HUES48 (cell line): ENCODE measurements at regions not wholly inside any gene's neighbourhood (a gene's known extent, or its start where the extent isn't known, plus 50 kb on each side); places are given as distances from the start of the nearest gene placed in this dataset.
A peak's percentile ranks its signal among the peaks of the same experiment; 100 is the strongest.

Source experiments
- H3K27ac ChIP-seq: one replicate; pipeline ENCODE4 v1.7.0; 2013; ENCODE audit warnings: low read depth, low read length, inconsistent platforms
- H3K27me3 ChIP-seq: 2 replicates; pipeline ENCODE4 v1.6.1; 2013; ENCODE audit warnings: mild to moderate bottlenecking, low read length; ENCODE audit not compliant: control insufficient read depth, insufficient read depth
- H3K36me3 ChIP-seq: 2 replicates; pipeline ENCODE4 v1.6.1; 2013; ENCODE audit warnings: low read length; ENCODE audit not compliant: control insufficient read depth, insufficient read depth
- H3K4me1 ChIP-seq: 2 replicates; pipeline ENCODE4 v1.6.1; 2013; ENCODE audit warnings: mild to moderate bottlenecking, low read length; ENCODE audit not compliant: control insufficient read depth, insufficient read depth
- H3K4me3 ChIP-seq: 2 replicates; pipeline ENCODE4 v1.5.1; 2013; ENCODE audit warnings: mild to moderate bottlenecking, low read depth, low read length
- H3K9ac ChIP-seq: 2 replicates; pipeline ENCODE4 v1.6.1; 2013; ENCODE audit warnings: mild to moderate bottlenecking, low read depth, low read length, moderate library complexity
- H3K9me3 ChIP-seq: 2 replicates; pipeline ENCODE4 v1.6.1; 2013; ENCODE audit warnings: low read length; ENCODE audit not compliant: control insufficient read depth, insufficient read depth

GRCh38 chr13:30114571-30115256 lies 192.6 kb downstream of the KATNAL1 start:
- peaks cover 19% of the 10 kb centered on the region for H3K27me3 ChIP-seq
- H3K27ac ChIP-seq, result peak overlapping the region; percentile 52
- H3K4me3 ChIP-seq, result peak overlapping the region; percentile 63
- H3K9me3 ChIP-seq, result no peaks in the 10 kb centered on the region
- H3K9ac ChIP-seq, result peak overlapping the region; percentile 63; the same call in 1 of the 2 replicates
- peaks cover 16% of the 10 kb centered on the region for H3K4me1 ChIP-seq
- H3K36me3 ChIP-seq, result no peaks in the 10 kb centered on the region

- Histone ChIP-seq H3K36me3 (no peaks in the 10 kb centered on the region), H3K27ac (peak overlapping the region; percentile 52), H3K9ac (0 out of 2 replicates have a peak overlapping the region, but pooled peaks have one; percentile 63), H3K9me3 (no peaks in the 10 kb centered on the region), H3K4me1 (peaks cover 16% of the 10 kb centered on the region), H3K27me3 (peaks cover 19% of the 10 kb centered on the region), H3K4me3 (peak overlapping the region; percentile 63)
Measured at GRCh38 chr13:30113983-30114570, 193.3 kb downstream of the KATNAL1 start.

DNA sequence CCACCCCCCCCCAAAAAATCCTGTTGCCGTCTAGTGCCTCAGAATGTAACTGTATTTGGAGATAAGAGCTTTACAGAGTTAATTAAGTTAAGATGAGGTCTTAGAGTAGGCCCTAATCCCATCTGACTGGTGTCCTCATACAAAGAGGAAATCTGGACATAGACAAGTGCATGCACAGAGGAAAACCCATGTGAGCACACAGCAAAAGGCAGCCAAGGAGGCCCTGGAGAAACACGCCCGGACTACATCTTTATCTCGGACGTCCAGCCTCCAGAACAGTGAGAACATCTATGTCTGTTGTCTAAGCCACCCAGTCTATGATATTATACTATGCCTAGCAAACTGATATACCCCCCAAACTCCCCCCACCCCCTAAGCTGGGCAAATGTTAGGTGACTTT lies 193.8 kb downstream of the KATNAL1 start:
- Histone ChIP-seq H3K27me3 (peaks cover 19% of the 10 kb centered on the region), H3K36me3 (no peaks in the 10 kb centered on the region), H3K27ac (no peak overlapping the region), H3K4me1 (peaks cover 16% of the 10 kb centered on the region), H3K9ac (no peak overlapping the region), H3K4me3 (no peak overlapping the region), H3K9me3 (no peaks in the 10 kb centered on the region)

DNA sequence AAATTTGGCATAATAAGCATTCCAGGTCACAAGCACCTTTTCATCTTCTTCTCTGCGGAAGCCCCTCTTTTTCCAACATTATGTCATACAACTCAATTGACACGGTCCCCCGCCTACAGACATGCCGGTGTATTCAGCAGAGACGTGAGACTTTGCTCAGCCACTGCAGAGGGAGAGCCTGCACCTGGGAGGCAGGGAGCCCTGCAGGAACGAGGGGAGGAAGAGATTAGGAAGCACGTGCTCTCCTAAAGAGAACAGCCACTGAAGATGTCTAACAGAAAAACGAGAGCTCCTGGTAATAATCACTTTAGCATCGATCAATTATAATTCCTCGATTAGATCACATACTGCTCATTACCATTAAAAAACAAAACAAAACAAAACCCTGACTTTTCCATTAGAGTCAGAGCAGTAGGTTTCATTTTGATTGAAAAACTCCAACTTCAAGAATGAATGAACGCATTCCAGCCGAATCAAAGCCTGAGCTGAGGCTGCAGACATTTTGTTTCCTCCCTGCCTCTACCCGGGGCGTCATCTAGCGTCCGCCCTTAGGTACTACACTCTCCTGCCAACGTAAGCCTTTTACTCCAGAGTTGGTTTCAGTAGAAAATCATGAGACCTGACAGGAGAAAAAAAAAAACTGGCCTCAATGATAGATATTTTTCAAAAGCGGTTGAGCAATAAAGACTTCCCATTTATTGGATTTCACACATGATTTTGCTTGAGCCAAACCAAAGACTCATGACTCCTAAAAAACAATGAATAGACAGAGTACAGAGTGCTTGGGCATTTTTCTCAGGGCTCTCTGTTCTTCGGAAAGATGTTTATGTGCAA lies 194.5 kb downstream of the KATNAL1 start:
- H3K27ac ChIP-seq, result peak overlapping the region; percentile 48
- H3K9ac ChIP-seq, result no peak overlapping the region
- H3K27me3 ChIP-seq, result peaks cover 19% of the 10 kb centered on the region
- H3K9me3 ChIP-seq, result no peaks in the 10 kb centered on the region
- no peaks in the 10 kb centered on the region for H3K36me3 ChIP-seq
- peaks cover 16% of the 10 kb centered on the region for H3K4me1 ChIP-seq
- no peak overlapping the region for H3K4me3 ChIP-seq

- peaks cover 19% of the 10 kb centered on the region for H3K27me3 ChIP-seq
- no peaks in the 10 kb centered on the region for H3K36me3 ChIP-seq
- H3K4me3 ChIP-seq, result no peak overlapping the region
- H3K9ac ChIP-seq, result no peak overlapping the region
- H3K27ac ChIP-seq, result no peak overlapping the region
- H3K9me3 ChIP-seq, result no peaks in the 10 kb centered on the region
- peaks cover 16% of the 10 kb centered on the region for H3K4me1 ChIP-seq
Measured at GRCh38 chr13:30111810-30112209, 195.5 kb downstream of the KATNAL1 start.

GRCh38 chr13:30110301-30111070 lies 196.9 kb downstream of the KATNAL1 start:
- Histone ChIP-seq H3K4me1 (peaks cover 16% of the 10 kb centered on the region), H3K9me3 (no peaks in the 10 kb centered on the region), H3K9ac (no peak overlapping the region), H3K27me3 (peaks cover 19% of the 10 kb centered on the region), H3K36me3 (no peaks in the 10 kb centered on the region), H3K4me3 (no peak overlapping the region), H3K27ac (no peak overlapping the region)

- H3K9me3 ChIP-seq, result no peaks in the 10 kb centered on the region
- H3K36me3 ChIP-seq, result no peaks in the 10 kb centered on the region
- peaks cover 19% of the 10 kb centered on the region for H3K27me3 ChIP-seq
- H3K9ac ChIP-seq, result no peak overlapping the region
- H3K4me3 ChIP-seq, result no peak overlapping the region
- peaks cover 16% of the 10 kb centered on the region for H3K4me1 ChIP-seq
- no peak overlapping the region for H3K27ac ChIP-seq
Measured at GRCh38 chr13:30109471-30110135, 197.7 kb downstream of the KATNAL1 start.

- no peaks in the 10 kb centered on the region for H3K9me3 ChIP-seq
- no peaks in the 10 kb centered on the region for H3K36me3 ChIP-seq
- H3K27me3 ChIP-seq, result peaks cover 12% of the 10 kb centered on the region
- no peak overlapping the region for H3K27ac ChIP-seq
- H3K9ac ChIP-seq, result no peak overlapping the region
- no peak overlapping the region for H3K4me3 ChIP-seq
- H3K4me1 ChIP-seq, result peaks cover 11% of the 10 kb centered on the region
Measured at GRCh38 chr13:30108913-30109237, 198.5 kb downstream of the KATNAL1 start.

DNA sequence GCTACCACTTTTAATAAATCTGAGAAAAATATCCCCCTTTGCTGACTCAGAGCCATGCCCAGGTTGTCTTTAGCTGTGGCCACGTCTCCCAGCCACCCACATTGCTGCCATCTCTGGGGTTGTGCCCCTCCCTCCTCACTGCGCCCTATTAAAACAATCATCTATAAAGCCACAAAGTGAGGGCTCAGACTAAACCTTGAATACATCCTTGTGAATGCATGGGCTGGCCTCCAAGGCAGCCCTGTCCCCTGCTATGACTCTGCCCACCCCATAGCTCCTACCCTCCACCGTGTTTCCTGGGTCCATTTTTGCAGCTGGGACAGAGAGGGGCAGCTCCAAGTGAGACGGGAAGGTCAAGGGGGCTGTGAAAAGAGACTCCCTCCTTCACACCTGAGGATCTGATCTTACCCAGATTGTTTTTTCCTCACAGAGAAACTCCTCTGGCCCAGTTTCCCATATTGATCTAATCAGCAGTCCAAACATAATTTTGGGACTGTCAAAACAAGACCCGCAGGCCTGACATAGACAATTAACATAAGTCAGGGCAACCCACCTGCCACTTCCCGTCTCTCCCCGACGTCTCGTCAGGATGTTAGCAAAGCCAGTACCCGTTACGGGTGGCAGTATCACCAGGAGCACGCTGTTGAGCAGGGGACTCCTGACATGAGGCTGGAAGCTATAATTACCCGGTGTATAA lies 199.0 kb downstream of the KATNAL1 start:
- Histone ChIP-seq H3K9me3 (no peaks in the 10 kb centered on the region), H3K4me1 (peaks cover 11% of the 10 kb centered on the region), H3K9ac (no peak overlapping the region), H3K27ac (no peak overlapping the region), H3K36me3 (no peaks in the 10 kb centered on the region), H3K27me3 (peaks cover 8% of the 10 kb centered on the region; the same call in 1 of the 2 replicates), H3K4me3 (no peak overlapping the region)
